ENCODE measurements at regions not wholly inside any gene's neighbourhood (a gene's known extent, or its start where the extent isn't known, plus 50 kb on each side); places are given as distances from the start of the nearest gene placed in this dataset.

DNA sequence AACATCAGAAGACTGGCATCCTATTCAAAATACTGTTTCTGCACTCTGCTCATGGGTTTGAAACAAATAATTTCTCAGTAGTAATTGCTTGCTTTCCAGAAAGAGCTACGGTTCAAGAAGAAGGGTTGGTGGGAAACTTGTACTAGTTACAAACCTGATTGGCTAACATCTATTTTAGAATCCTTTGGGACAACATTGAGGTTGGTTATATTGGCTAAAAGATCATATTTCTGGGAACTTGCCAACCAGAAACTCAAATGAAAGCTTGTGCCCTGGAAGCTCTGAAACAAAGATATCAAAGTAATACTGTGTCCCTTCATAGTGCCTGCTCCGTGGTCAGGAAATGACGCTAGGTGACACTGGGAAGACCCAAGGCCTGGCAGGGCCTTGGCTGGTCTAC lies 141.7 kb downstream of the LACC1 start (continued):
- no peak for TF ChIP-seq ZNF749 (CRISPR knock-in tag; IDR thresholded peaks at IDR 0.05; ENCODE audit: borderline replicate concordance)
- no peak for TF ChIP-seq TERF1 (CRISPR knock-in tag; IDR thresholded peaks at IDR 0.05)

DNA sequence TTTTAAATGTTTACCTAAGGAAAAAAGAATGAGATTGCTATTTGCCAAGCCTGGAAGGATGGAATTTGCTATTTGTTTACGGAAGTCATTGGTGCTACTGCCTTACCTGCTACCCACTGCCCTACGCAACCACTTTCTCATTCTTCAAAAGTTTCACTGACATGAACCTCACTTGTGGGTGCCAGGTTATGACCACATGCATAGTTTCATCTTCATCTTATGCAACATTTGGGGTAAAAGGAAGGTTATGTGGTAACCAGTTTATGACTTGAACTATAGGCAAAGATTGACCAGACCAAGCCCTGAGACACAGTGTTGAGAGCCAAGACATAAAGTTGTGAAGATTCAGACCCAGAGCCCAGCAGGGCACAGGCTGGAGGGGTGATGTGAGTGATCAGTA lies 142.5 kb downstream of the LACC1 start:
- H4K20me1 ChIP-seq (ENCODE audit: insufficient read depth, low read length) = no peaks in the 10 kb centered on the region
- in situ Hi-C loops (cut with HindIII; ENCODE audit: extremely low pct_ligation_motif_present, low pct_unique_long_range_greater_than_20kb) (no loop called here), intact Hi-C loops (cut with micrococcal nuclease; ENCODE audit: unreplicated experiment) (no loop called here)
- DNase-seq (ENCODE audit: low spot score) = peak; percentile 18
- H3K4me1 ChIP-seq (ENCODE audit: insufficient read depth, low read length) = peaks cover 9% of the 10 kb centered on the region
- H3K4me3 ChIP-seq (replicated peaks in 1 of 3; ENCODE audit: insufficient read depth in 1 of 3, low read depth in 2 of 3, low read length in 3 of 3) = no peak overlapping the region
- 0% methylated on average over 2 of the region's 2 CpGs for WGBS (ENCODE audit: low lambda C conversion rate)
- H3K4me2 ChIP-seq (ENCODE audit: low read depth, low read length) = no peak overlapping the region
- POLR2A ChIA-PET = no interaction called here
- no peak overlapping the region for H3K9ac ChIP-seq (ENCODE audit: insufficient read depth, low read depth, low read length)
- no peaks in the 10 kb centered on the region for H3K9me3 ChIP-seq (ENCODE audit: low read length)
- H3K27ac ChIP-seq (ENCODE audit: extremely low read length, insufficient read depth, low read length) = no peak overlapping the region
- ATAC-seq = no peak
- CTCF ChIA-PET (ENCODE audit: low intra/inter-chr PET ratio, low total read pairs) = no interaction called here
- no peak overlapping the region for H2AFZ ChIP-seq (ENCODE audit: low read length)
- no peaks in the 10 kb centered on the region for H3K79me2 ChIP-seq (ENCODE audit: insufficient read depth, low read length)
- no TSS peak for BruUV-seq (replicated peaks)
- no peaks in the 10 kb centered on the region for H3K27me3 ChIP-seq (ENCODE audit: control insufficient read depth in 1 of 2, insufficient read depth in 2 of 2, low read length in 2 of 2)
- H3K36me3 ChIP-seq (replicated peaks in 1 of 2; ENCODE audit: control insufficient read depth in 1 of 2, insufficient read depth in 2 of 2, low read length in 2 of 2) = no peaks in the 10 kb centered on the region
- no peak for FAIRE-seq
- TF ChIP-seq THRA (CRISPR knock-in tag; IDR thresholded peaks at IDR 0.05; ENCODE audit: borderline replicate concordance) = no peak
- no peak for TF ChIP-seq HDAC6 (IDR thresholded peaks at IDR 0.05; ENCODE audit: low read depth, low read length)
- TF ChIP-seq BCL6 (CRISPR knock-in tag; IDR thresholded peaks at IDR 0.05) = peak; percentile 46
- TF ChIP-seq RARA (CRISPR knock-in tag; IDR thresholded peaks at IDR 0.05) = peak; percentile 64
- no peak for TF ChIP-seq PCBP1 (IDR thresholded peaks at IDR 0.05; ENCODE audit: borderline replicate concordance, low read depth, low read length)
